SK-N-SH (cell line): ENCODE measurements at regions not wholly inside any gene's neighbourhood (a gene's known extent, or its start where the extent isn't known, plus 50 kb on each side); places are given as distances from the start of the nearest gene placed in this dataset.

Experiments used
- CTCF ChIP-seq: fragments of 200-600 bp; sonication (generic); IDR thresholded peaks from 2 replicates; pipeline ENCODE4 v1.6.1; 2017; ENCODE audit warnings: antibody characterized with exemption, mild to moderate bottlenecking, moderate library complexity
- EP300 ChIP-seq, 2 experiments: IDR thresholded peaks; 2 replicates each; pipeline versions ENCODE4 v1.4.0 to v1.6.1; 2012; ENCODE audit warnings: borderline replicate concordance in 1 of 2, low read depth in 1 of 2, low read length in 1 of 2
- FOXJ3 ChIP-seq: sonication (generic); formaldehyde crosslinking; IDR thresholded peaks from 2 replicates; pipeline ENCODE4 v1.5.1; 2020; ENCODE audit warnings: mild to moderate bottlenecking, missing genetic modification reagents
- GABPA ChIP-seq: IDR thresholded peaks from 2 replicates; pipeline ENCODE4 v1.4.0; 2012; ENCODE audit warnings: low read depth, mild to moderate bottlenecking
- NFIC ChIP-seq: IDR thresholded peaks from 2 replicates; pipeline ENCODE4 v1.4.0; 2012; ENCODE audit warnings: borderline replicate concordance
- POLR2AphosphoS5 ChIP-seq: IDR thresholded peaks from 2 replicates; pipeline ENCODE4 v1.6.1; 2012; ENCODE audit warnings: low read depth, low read length
- RFX5 ChIP-seq: IDR thresholded peaks from 2 replicates; pipeline ENCODE4 v1.6.1; 2012; ENCODE audit warnings: mild to moderate bottlenecking, improper control_type of control experiment, low read length
- SIN3A ChIP-seq: IDR thresholded peaks from 2 replicates; pipeline ENCODE4 v1.6.1; 2012; ENCODE audit warnings: low read depth, mild to moderate bottlenecking, low read length, moderate library complexity, borderline replicate concordance
- USF1 ChIP-seq: IDR thresholded peaks from 2 replicates; pipeline ENCODE4 v1.4.0; 2012; ENCODE audit warnings: low read depth, borderline replicate concordance
- YY1 ChIP-seq: IDR thresholded peaks from 2 replicates; pipeline ENCODE4 v1.4.0; 2012; ENCODE audit warnings: low read depth, mild to moderate bottlenecking
- TF ChIP-seq, protein P1 (sequence below): fragments of 150-350 bp; IDR thresholded peaks from 2 replicates; pipeline ENCODE4 v1.6.1; 2017; ENCODE audit warnings: antibody characterized with exemption, low read length, low read depth, borderline replicate concordance

DNA sequence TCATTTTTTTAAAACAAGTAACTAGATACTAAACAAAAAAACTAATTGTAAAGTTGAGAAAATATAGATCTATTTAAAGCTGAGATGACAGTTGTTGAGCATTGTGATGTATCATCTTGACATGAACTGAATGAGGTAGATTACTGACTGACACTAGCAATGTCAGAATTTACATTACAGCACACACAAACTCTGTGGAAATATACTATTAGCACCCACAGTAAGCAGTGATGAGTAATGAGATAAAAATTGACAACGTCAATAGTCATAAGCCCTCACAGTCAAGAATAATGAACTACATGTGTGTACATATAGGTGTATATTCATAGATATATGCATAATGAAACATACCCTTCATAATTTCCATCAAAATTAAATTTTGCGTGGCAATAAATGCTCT, 368.4 kb downstream of the TFEC start:
- no peak for TF ChIP-seq CTCF
- TF ChIP-seq EP300 (IDR thresholded peaks at IDR 0.05; ENCODE audit: borderline replicate concordance in 1 of 2, low read depth in 1 of 2, low read length in 1 of 2) = no peak
- TF ChIP-seq, protein P1, sequence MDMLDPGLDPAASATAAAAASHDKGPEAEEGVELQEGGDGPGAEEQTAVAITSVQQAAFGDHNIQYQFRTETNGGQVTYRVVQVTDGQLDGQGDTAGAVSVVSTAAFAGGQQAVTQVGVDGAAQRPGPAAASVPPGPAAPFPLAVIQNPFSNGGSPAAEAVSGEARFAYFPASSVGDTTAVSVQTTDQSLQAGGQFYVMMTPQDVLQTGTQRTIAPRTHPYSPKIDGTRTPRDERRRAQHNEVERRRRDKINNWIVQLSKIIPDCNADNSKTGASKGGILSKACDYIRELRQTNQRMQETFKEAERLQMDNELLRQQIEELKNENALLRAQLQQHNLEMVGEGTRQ = no peak
- no peak for TF ChIP-seq NFIC
- no peak for TF ChIP-seq GABPA
- no peak for TF ChIP-seq POLR2AphosphoS5
- TF ChIP-seq SIN3A = no peak
- TF ChIP-seq FOXJ3 (CRISPR knock-in tag) = no peak
- no peak for TF ChIP-seq USF1
- no peak for TF ChIP-seq YY1
- TF ChIP-seq RFX5 = no peak
